ENCODE measurements at regions not wholly inside any gene's neighbourhood (a gene's known extent, or its start where the extent isn't known, plus 50 kb on each side); places are given as distances from the start of the nearest gene placed in this dataset.

DNA sequence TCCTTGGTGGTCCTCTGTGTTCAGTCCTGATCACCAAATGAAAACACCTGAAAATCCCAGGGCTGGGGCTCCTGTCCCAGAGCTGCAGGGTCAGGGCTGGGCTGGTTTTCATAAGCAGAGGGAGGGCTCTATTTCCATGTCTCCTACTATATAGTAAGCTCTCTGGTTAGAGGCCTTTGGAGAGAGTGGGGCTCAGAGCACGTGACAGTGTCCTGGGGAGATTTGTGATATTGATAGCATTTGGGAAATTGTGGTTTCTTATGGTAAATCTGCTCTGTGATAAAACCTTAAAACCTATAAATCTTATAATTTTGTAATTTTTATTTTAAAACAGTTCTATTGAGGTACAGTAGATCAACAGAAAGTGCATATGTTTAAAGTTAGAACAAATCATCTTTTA, 1202.2 kb downstream of the TMEM121 start:
- no peak for TF ChIP-seq POLR2A (IDR thresholded peaks at IDR 0.05)
- no peak for TF ChIP-seq EP300 (IDR thresholded peaks at IDR 0.05)

Measured in stomach (tissue), 4 donors.